ENCODE measurements at regions not wholly inside any gene's neighbourhood (a gene's known extent, or its start where the extent isn't known, plus 50 kb on each side); places are given as distances from the start of the nearest gene placed in this dataset.

GRCh38 chr2:185674232-185674631 lies 64.4 kb upstream of the FSIP2 start:
- WGBS, 2 experiments (ENCODE audit: extremely low coverage in 1 of 2, insufficient coverage in 1 of 2, insufficient read length in 1 of 2, insufficient replicate concordance in 2 of 2, low coverage in 1 of 2, low lambda C conversion rate in 2 of 2, missing lambda C conversion rate in 1 of 2): 83% methylated on average over 1 of the region's 1 CpG; no CpG with 5 or more reads in 1 of the 2 experiments
- POLR2A ChIA-PET (ENCODE audit: partially characterized antibody): no interaction called here

More at GRCh38 chr2:185674232-185674631, 64.4 kb upstream of the FSIP2 start:
- TF ChIP-seq EP300 (IDR thresholded peaks at IDR 0.05; ENCODE audit: borderline replicate concordance in 1 of 2, low read depth in 2 of 2, low read length in 2 of 2): no peak
- no peak for TF ChIP-seq E2F6 (IDR thresholded peaks at IDR 0.05)
- H3K9ac ChIP-seq (replicated peaks in 1 of 4; ENCODE audit: extremely low read depth in 1 of 4, low read depth in 3 of 4, low read length in 3 of 4): no peak overlapping the region
- no peak overlapping the region for H4K91ac ChIP-seq (replicated peaks; ENCODE audit: insufficient read length, low read length)
- no peak overlapping the region for H2BK20ac ChIP-seq (ENCODE audit: low read length)
- no peak for DNase-seq (ENCODE audit: low read depth in 1 of 2, low spot score in 2 of 2)
- no peak overlapping the region for H2AK5ac ChIP-seq (ENCODE audit: low read depth, low read length)
- H3K4me3 ChIP-seq (ENCODE audit: extremely low read depth in 1 of 4, insufficient read depth in 2 of 4, low read depth in 3 of 4, low read length in 4 of 4): no peak overlapping the region
- H2BK5ac ChIP-seq (ENCODE audit: low read depth, low read length): no peak overlapping the region
- H3K23ac ChIP-seq (ENCODE audit: insufficient read length): no peak overlapping the region
- H3K4me1 ChIP-seq (replicated peaks in 1 of 4; ENCODE audit: control insufficient read depth in 3 of 4, insufficient read depth in 4 of 4, low read length in 3 of 4): no peaks in the 10 kb centered on the region; a peak in 1 of 7 replicates
- no peak for FAIRE-seq
- no peaks in the 10 kb centered on the region for H3K23me2 ChIP-seq (ENCODE audit: low read depth, low read length)
- H3K27ac ChIP-seq (ENCODE audit: low read depth, low read length): no peak overlapping the region
- H2AFZ ChIP-seq (ENCODE audit: low read length): no peak overlapping the region
- no peak overlapping the region for H2BK120ac ChIP-seq (replicated peaks; ENCODE audit: low read depth, low read length)
- no peaks in the 10 kb centered on the region for H4K20me1 ChIP-seq (replicated peaks in 1 of 2; ENCODE audit: control insufficient read depth in 1 of 2, insufficient read depth in 2 of 2, low read length in 2 of 2)
- no peak overlapping the region for H4K5ac ChIP-seq (ENCODE audit: insufficient read length, low read depth, low read length)
- CTCF ChIA-PET (ENCODE audit: partially characterized antibody): no interaction called here
- no peak overlapping the region for H3K18ac ChIP-seq (ENCODE audit: extremely low read depth, low read length)
- no peak overlapping the region for H3K4me2 ChIP-seq (ENCODE audit: insufficient read depth in 1 of 2, low read depth in 2 of 2, low read length in 2 of 2)
- H2BK15ac ChIP-seq (ENCODE audit: low read length): no peak overlapping the region
- no peaks in the 10 kb centered on the region for H3K27me3 ChIP-seq (replicated peaks in 1 of 4; ENCODE audit: control insufficient read depth in 3 of 4, extremely low read depth in 1 of 4, insufficient read depth in 3 of 4, low read length in 3 of 4)
- no peaks in the 10 kb centered on the region for H3K79me2 ChIP-seq (ENCODE audit: control insufficient read depth in 1 of 2, insufficient read depth in 2 of 2, low read length in 2 of 2)
- H3K56ac ChIP-seq (replicated peaks; ENCODE audit: insufficient read length, low read depth, low read length): no peak overlapping the region
- no peak overlapping the region for H3K14ac ChIP-seq (ENCODE audit: insufficient read length)
- H3K36me3 ChIP-seq (ENCODE audit: control insufficient read depth in 2 of 4, insufficient read depth in 4 of 4, low read length in 3 of 4): no peaks in the 10 kb centered on the region
- no peak overlapping the region for H2BK12ac ChIP-seq (ENCODE audit: low read depth, low read length)
- H3K9me3 ChIP-seq (ENCODE audit: insufficient read depth in 2 of 2, low read depth in 1 of 2, low read length in 1 of 2): peaks cover 0 to 4% of the 10 kb centered on the region in 2 experiments; a peak in 1 of 4 replicates
- H3K79me1 ChIP-seq (ENCODE audit: low read depth, low read length): no peaks in the 10 kb centered on the region
- H4K8ac ChIP-seq (ENCODE audit: extremely low read depth, insufficient read depth, low read length): no peak overlapping the region
- H3K4ac ChIP-seq (replicated peaks; ENCODE audit: insufficient read length, low read depth, low read length): no peak overlapping the region

Data from H1 (cell line).